Uterus (tissue), 2 donors: ENCODE measurements at regions not wholly inside any gene's neighbourhood (a gene's known extent, or its start where the extent isn't known, plus 50 kb on each side); places are given as distances from the start of the nearest gene placed in this dataset.

Experiments
- CTCF ChIP-seq, 4 experiments: fragments of 200-600 bp in 2 of 4; fragments of 450-650 bp in 2 of 4; sonication (generic) in 2 of 4; IDR thresholded peaks; one replicate each; pipeline ENCODE4 v1.5.1; 2016 to 2019; ENCODE audit warnings: antibody characterized with exemption in 4 of 4, mild to moderate bottlenecking in 2 of 4, moderate library complexity in 1 of 4
- POLR2A ChIP-seq, 2 donors: fragments of 450-650 bp; IDR thresholded peaks; one replicate each; pipeline ENCODE4 v1.6.1; 2016; ENCODE audit warnings: antibody characterized with exemption in 2 of 2, mild to moderate bottlenecking in 1 of 2, moderate library complexity in 1 of 2

- TF ChIP-seq CTCF (IDR thresholded peaks at IDR 0.05) (no peak), POLR2A (IDR thresholded peaks at IDR 0.05) (no peak)
Measured at GRCh38 chr11:24372491-24372890, 124.4 kb upstream of the LUZP2 start.
